ENCODE measurements at regions not wholly inside any gene's neighbourhood (a gene's known extent, or its start where the extent isn't known, plus 50 kb on each side); places are given as distances from the start of the nearest gene placed in this dataset.

DNA sequence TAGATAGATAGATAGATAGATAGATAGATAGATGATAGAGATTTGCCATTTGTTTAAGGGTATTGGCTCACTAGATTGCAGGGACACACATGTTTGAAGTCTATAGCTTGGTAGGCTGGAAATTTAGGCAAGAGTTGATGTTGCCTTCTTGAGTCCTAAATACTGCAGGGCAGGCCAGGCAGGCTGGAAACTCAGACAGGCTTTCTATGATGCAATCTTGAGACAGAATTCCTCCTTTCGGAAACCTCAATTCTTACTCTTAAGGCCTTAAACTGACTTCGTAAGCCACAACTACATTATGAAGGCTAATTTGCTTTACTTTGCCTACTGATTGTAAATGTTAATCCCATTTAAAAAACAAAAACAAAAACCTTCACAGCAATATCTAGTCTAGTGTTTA, 322.9 kb upstream of the AKR1E2 start:
- DNase-seq (no peak), ATAC-seq (no peak)
- peaks cover 0 to 34% (median 7%) of the 10 kb centered on the region in 5 donors for H3K27me3 Mint-ChIP-seq
- Histone ChIP-seq H3K4me3 (ENCODE audit: low read length) (no peak overlapping the region), H3K27me3 (ENCODE audit: control insufficient read depth in 2 of 2, insufficient read depth in 2 of 2, low read length in 2 of 2) (no peaks in the 10 kb centered on the region), H3K36me3 (ENCODE audit: control insufficient read depth in 2 of 3, insufficient read depth in 3 of 3, low read length in 3 of 3) (no peaks in the 10 kb centered on the region), H3K4me1 (ENCODE audit: control insufficient read depth in 2 of 2, insufficient read depth in 2 of 2, low read length in 2 of 2) (no peaks in the 10 kb centered on the region), H3K27ac (ENCODE audit: low read depth, low read length) (no peak overlapping the region), H3K9me3 (ENCODE audit: control insufficient read depth in 2 of 3, low read length in 3 of 3) (no peaks in the 10 kb centered on the region)
- intact Hi-C loops (cut with micrococcal nuclease), result no loop called here
- ChIA-PET CTCF (no interaction called here), POLR2A (no interaction called here)
- H3K27ac Mint-ChIP-seq, result no peak overlapping the region
- H3K4me1 Mint-ChIP-seq, result no peaks in the 10 kb centered on the region
- H3K36me3 Mint-ChIP-seq, result no peaks in the 10 kb centered on the region
- no peaks in the 10 kb centered on the region for H3K9me3 Mint-ChIP-seq
- no peak overlapping the region for H3K4me3 Mint-ChIP-seq

DNA sequence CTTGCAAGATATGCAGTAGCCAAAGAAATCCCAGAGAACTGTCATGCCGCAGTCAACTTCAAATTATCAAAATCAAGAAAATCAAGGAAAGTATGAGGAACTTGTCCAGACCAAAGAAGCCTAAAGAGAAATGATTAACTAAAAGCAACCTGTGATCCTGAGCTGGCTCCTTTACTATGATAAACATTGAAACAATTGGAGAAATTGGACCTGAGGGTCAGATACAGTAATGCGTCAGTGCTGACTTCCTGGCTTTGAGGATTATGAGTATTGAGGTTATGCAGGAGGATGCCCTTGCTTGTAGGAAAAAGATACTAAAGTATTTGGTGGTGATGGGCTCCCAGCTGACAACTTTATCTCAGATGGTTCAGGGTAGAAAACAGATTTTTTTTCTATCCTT, 324.7 kb upstream of the AKR1E2 start:
- ATAC-seq (no peak), DNase-seq (no peak)
- Histone ChIP-seq H3K4me1 (ENCODE audit: control insufficient read depth in 2 of 2, insufficient read depth in 2 of 2, low read length in 2 of 2) (no peaks in the 10 kb centered on the region), H3K27me3 (ENCODE audit: control insufficient read depth in 2 of 2, insufficient read depth in 2 of 2, low read length in 2 of 2) (no peaks in the 10 kb centered on the region), H3K36me3 (ENCODE audit: control insufficient read depth in 2 of 3, insufficient read depth in 3 of 3, low read length in 3 of 3) (no peaks in the 10 kb centered on the region), H3K27ac (ENCODE audit: low read depth, low read length) (no peak overlapping the region), H3K4me3 (ENCODE audit: low read length) (no peak overlapping the region), H3K9me3 (ENCODE audit: control insufficient read depth in 2 of 3, low read length in 3 of 3) (no peaks in the 10 kb centered on the region)
- Mint-ChIP-seq H3K27ac (no peak overlapping the region), H3K4me3 (no peak overlapping the region), H3K27me3 (peaks cover 0 to 39% (median 3%) of the 10 kb centered on the region in 5 donors), H3K36me3 (no peaks in the 10 kb centered on the region), H3K9me3 (no peaks in the 10 kb centered on the region), H3K4me1 (no peaks in the 10 kb centered on the region)
- intact Hi-C loops (cut with micrococcal nuclease), result no loop called here
- ChIA-PET CTCF (no interaction called here), POLR2A (no interaction called here)

DNA sequence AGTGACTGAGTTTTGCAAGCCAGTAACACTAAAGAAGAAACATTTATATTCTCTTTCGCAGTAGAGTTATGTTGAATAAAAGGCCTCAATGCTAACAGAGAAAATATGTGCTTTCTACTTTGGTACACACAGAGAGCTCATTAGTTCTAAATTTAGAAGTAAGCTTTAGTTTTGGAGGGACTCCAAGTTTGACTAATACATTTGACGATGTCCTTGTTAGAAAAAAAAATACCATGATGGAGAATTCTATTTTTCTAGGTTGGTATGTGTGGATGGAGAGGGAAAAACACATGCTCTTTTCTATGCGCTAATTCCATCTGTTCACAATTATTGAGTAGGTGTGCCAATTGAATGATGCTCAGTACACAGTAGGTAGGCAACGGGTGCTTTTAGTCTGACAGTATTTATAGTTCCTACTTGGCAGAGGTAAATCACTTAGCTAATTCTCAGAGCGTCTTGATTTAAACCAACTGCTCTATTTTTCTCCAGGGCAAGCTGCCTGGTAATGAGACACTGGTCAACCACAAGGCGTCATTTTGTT, 327.2 kb upstream of the AKR1E2 start:
- Mint-ChIP-seq H3K4me1 (no peaks in the 10 kb centered on the region), H3K36me3 (no peaks in the 10 kb centered on the region), H3K27ac (no peak overlapping the region), H3K4me3 (no peak overlapping the region), H3K27me3 (peaks cover 0 to 37% (median 0%) of the 10 kb centered on the region in 5 donors), H3K9me3 (no peaks in the 10 kb centered on the region)
- intact Hi-C loops (cut with micrococcal nuclease), result no loop called here
- DNase-seq (no peak), ATAC-seq (no peak)
- Histone ChIP-seq H3K36me3 (ENCODE audit: control insufficient read depth in 2 of 3, insufficient read depth in 3 of 3, low read length in 3 of 3) (no peaks in the 10 kb centered on the region), H3K27me3 (ENCODE audit: control insufficient read depth in 2 of 2, insufficient read depth in 2 of 2, low read length in 2 of 2) (no peaks in the 10 kb centered on the region), H3K9me3 (ENCODE audit: control insufficient read depth in 2 of 3, low read length in 3 of 3) (no peaks in the 10 kb centered on the region), H3K27ac (ENCODE audit: low read depth, low read length) (no peak overlapping the region), H3K4me3 (ENCODE audit: low read length) (no peak overlapping the region), H3K4me1 (ENCODE audit: control insufficient read depth in 2 of 2, insufficient read depth in 2 of 2, low read length in 2 of 2) (no peaks in the 10 kb centered on the region)
- ChIA-PET CTCF (no interaction called here), POLR2A (no interaction called here)

DNA sequence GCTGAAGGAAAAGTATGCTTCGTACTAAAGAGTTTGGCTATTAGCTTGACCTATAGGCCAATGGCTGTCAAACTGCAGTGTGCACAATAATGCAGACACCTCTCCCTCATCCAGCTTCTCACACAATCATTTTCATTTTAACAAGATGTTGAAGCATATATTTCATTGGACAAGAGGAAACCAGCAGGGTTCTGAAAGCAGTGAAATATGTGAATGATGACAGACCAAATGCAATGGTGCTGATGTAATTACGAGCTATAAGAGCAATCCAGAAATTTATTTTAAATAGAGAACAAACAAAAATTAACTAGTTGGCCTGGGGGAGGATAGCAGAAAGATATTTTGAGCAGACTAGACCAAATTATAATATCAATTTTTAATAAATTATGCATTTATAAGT, 331.5 kb upstream of the AKR1E2 start:
- DNase-seq, result no peak
- Mint-ChIP-seq H3K9me3 (peaks cover 0 to 8% (median 0%) of the 10 kb centered on the region in 11 donors), H3K4me3 (no peak overlapping the region), H3K4me1 (no peaks in the 10 kb centered on the region), H3K36me3 (no peaks in the 10 kb centered on the region), H3K27ac (no peak overlapping the region), H3K27me3 (peaks cover 5 to 39% (median 9%) of the 10 kb centered on the region in 5 donors)
- intact Hi-C loops (cut with micrococcal nuclease), result no loop called here
- Histone ChIP-seq H3K9me3 (ENCODE audit: control insufficient read depth in 2 of 3, low read length in 3 of 3) (no peaks in the 10 kb centered on the region), H3K4me1 (ENCODE audit: control insufficient read depth in 2 of 2, insufficient read depth in 2 of 2, low read length in 2 of 2) (no peaks in the 10 kb centered on the region), H3K27ac (ENCODE audit: low read depth, low read length) (no peak overlapping the region), H3K27me3 (ENCODE audit: control insufficient read depth in 2 of 2, insufficient read depth in 2 of 2, low read length in 2 of 2) (no peaks in the 10 kb centered on the region), H3K36me3 (ENCODE audit: control insufficient read depth in 2 of 3, insufficient read depth in 3 of 3, low read length in 3 of 3) (no peaks in the 10 kb centered on the region), H3K4me3 (ENCODE audit: low read length) (no peak overlapping the region)
- ChIA-PET POLR2A (no interaction called here), CTCF (no interaction called here)
- ATAC-seq, result no peak

DNA sequence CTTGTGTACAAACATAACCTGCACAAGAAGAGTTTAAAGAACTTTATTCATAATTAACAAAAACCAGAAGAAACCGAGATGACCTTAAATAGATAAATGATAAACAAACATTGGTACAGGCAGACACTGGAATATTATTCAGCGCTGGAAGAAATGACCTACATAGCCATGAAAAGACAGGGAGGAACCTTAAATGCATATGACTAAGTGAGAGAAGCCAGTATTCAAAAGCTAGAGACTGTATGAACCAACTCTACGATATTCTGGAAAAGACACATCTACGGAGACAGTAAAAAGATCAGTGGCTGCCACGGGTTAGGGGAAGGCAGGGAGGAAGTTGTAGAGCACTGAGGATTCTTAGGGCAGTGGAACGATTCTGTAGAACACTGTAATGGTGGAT, 333.8 kb upstream of the AKR1E2 start:
- intact Hi-C loops (cut with micrococcal nuclease), result no loop called here
- no peak overlapping the region for H3K27ac ChIP-seq (ENCODE audit: low read depth, low read length)
- H3K4me1 Mint-ChIP-seq, result no peaks in the 10 kb centered on the region
- peaks cover 9 to 36% (median 19%) of the 10 kb centered on the region in 5 donors for H3K27me3 Mint-ChIP-seq
- ChIA-PET CTCF (no interaction called here), POLR2A (no interaction called here)
- no peak overlapping the region for H3K4me3 ChIP-seq (ENCODE audit: low read length)
- no peaks in the 10 kb centered on the region for H3K4me1 ChIP-seq (ENCODE audit: control insufficient read depth in 2 of 2, insufficient read depth in 2 of 2, low read length in 2 of 2)
- H3K36me3 ChIP-seq (ENCODE audit: control insufficient read depth in 2 of 3, insufficient read depth in 3 of 3, low read length in 3 of 3), result no peaks in the 10 kb centered on the region
- no peaks in the 10 kb centered on the region for H3K9me3 ChIP-seq (ENCODE audit: control insufficient read depth in 2 of 3, low read length in 3 of 3)
- H3K27ac Mint-ChIP-seq, result no peak overlapping the region
- no peaks in the 10 kb centered on the region for H3K36me3 Mint-ChIP-seq
- H3K27me3 ChIP-seq (ENCODE audit: control insufficient read depth in 2 of 2, insufficient read depth in 2 of 2, low read length in 2 of 2), result no peaks in the 10 kb centered on the region
- H3K9me3 Mint-ChIP-seq, result peaks cover 0 to 8% (median 0%) of the 10 kb centered on the region in 11 donors
- DNase-seq (no peak), ATAC-seq (no peak)
- no peak overlapping the region for H3K4me3 Mint-ChIP-seq

DNA sequence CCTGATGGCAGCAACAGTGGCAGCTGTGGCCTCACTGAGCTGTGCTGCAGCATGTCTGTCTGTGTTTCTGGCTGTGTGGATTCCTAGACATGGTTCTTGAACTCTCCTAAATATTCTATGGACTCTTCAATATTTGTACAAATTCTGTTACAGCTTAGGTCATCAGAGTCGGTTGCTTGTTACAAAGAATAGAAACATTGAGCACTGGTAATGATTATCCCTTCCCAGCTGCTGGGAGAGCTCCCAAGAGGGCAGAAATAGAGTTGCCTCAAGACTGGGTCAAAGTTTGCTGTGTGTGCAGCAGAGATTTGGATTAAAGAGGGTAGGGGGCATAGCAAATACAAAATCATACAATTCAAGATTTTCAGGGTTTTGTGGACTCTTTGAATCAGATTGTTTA, 337.1 kb upstream of the AKR1E2 start:
- no peaks in the 10 kb centered on the region for H3K9me3 ChIP-seq (ENCODE audit: control insufficient read depth in 2 of 3, low read length in 3 of 3)
- Mint-ChIP-seq H3K9me3 (peaks cover 0 to 8% (median 0%) of the 10 kb centered on the region in 11 donors), H3K27ac (no peak overlapping the region), H3K36me3 (no peaks in the 10 kb centered on the region), H3K4me3 (no peak overlapping the region), H3K4me1 (no peaks in the 10 kb centered on the region), H3K27me3 (peaks cover 9 to 40% (median 23%) of the 10 kb centered on the region in 5 donors)
- H3K36me3 ChIP-seq (ENCODE audit: control insufficient read depth in 2 of 3, insufficient read depth in 3 of 3, low read length in 3 of 3), result no peaks in the 10 kb centered on the region
- POLR2A ChIA-PET, result no interaction called here
- H3K27ac ChIP-seq (ENCODE audit: low read depth, low read length), result no peak overlapping the region
- no peak overlapping the region for H3K4me3 ChIP-seq (ENCODE audit: low read length)
- intact Hi-C loops (cut with micrococcal nuclease), result no loop called here
- DNase-seq, result no peak
- ATAC-seq, result no peak
- no peaks in the 10 kb centered on the region for H3K27me3 ChIP-seq (ENCODE audit: control insufficient read depth in 2 of 2, insufficient read depth in 2 of 2, low read length in 2 of 2)
- no peaks in the 10 kb centered on the region for H3K4me1 ChIP-seq (ENCODE audit: control insufficient read depth in 2 of 2, insufficient read depth in 2 of 2, low read length in 2 of 2)
- CTCF ChIA-PET, result no interaction called here

DNA sequence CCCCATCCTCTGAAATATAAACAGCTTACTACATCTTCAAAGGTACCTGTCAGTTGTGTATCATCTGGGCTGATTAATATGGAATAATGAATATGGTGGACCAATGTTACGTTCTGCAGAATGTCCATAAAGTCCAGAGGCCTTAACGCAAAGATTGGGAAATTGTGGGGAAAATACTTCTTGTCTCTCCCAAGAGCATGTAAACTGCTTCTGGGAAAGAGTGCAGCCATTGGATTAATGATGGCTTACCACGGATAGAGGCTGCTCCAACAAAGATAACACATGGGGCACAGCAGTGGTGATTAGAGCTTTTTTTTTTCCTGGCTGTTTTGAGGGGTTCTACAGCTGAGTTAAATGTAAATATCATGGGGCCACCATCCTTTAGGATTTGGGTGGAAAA, 340.4 kb upstream of the AKR1E2 start:
- H3K4me1 Mint-ChIP-seq, result no peaks in the 10 kb centered on the region
- H3K9me3 ChIP-seq (ENCODE audit: control insufficient read depth in 2 of 3, low read length in 3 of 3), result no peaks in the 10 kb centered on the region
- no peaks in the 10 kb centered on the region for H3K36me3 ChIP-seq (ENCODE audit: control insufficient read depth in 2 of 3, insufficient read depth in 3 of 3, low read length in 3 of 3)
- CTCF ChIA-PET, result no interaction called here
- H3K27me3 Mint-ChIP-seq, result peaks cover 0 to 28% (median 17%) of the 10 kb centered on the region in 5 donors
- DNase-seq, result no peak
- no peaks in the 10 kb centered on the region for H3K9me3 Mint-ChIP-seq
- H3K27ac ChIP-seq (ENCODE audit: low read depth, low read length), result no peak overlapping the region
- intact Hi-C loops (cut with micrococcal nuclease), result no loop called here
- POLR2A ChIA-PET, result no interaction called here
- no peaks in the 10 kb centered on the region for H3K36me3 Mint-ChIP-seq
- ATAC-seq, result no peak
- H3K4me3 ChIP-seq (ENCODE audit: low read length), result no peak overlapping the region
- no peaks in the 10 kb centered on the region for H3K4me1 ChIP-seq (ENCODE audit: control insufficient read depth in 2 of 2, insufficient read depth in 2 of 2, low read length in 2 of 2)
- H3K27me3 ChIP-seq (ENCODE audit: control insufficient read depth in 2 of 2, insufficient read depth in 2 of 2, low read length in 2 of 2), result no peaks in the 10 kb centered on the region
- H3K27ac Mint-ChIP-seq, result no peak overlapping the region
- H3K4me3 Mint-ChIP-seq, result no peak overlapping the region

Data from naive thymus-derived CD4-positive, alpha-beta T cell (primary cell).